HG03571 (cell line): ENCODE measurements at regions not wholly inside any gene's neighbourhood (a gene's known extent, or its start where the extent isn't known, plus 50 kb on each side); places are given as distances from the start of the nearest gene placed in this dataset.

Source experiments
- ATAC-seq: cut with Tn5 transposase; IDR thresholded peaks from one replicate; pipeline ENCODE4 v1.9.1; 2021; ENCODE audit not compliant: unreplicated experiment

DNA sequence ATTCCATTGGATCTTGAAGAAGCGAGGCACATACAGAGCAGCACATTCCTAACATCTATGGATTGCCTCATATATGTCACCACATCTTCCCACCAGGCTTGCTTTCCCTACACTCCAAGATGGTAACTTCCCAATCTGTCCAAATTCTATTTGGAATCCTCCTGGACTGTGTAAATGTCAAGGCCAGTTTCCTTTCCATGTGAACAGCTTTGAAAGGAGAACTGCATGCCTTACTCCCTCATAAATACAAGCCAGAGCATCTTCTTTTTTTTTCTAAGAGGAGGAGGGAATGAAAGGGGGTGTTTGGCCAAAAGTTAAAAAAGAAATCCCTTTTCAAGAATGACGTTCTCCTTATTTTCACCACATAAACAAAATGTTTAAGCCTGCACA, 103.8 kb upstream of the OSR1 start:
- no peak for ATAC-seq

DNA sequence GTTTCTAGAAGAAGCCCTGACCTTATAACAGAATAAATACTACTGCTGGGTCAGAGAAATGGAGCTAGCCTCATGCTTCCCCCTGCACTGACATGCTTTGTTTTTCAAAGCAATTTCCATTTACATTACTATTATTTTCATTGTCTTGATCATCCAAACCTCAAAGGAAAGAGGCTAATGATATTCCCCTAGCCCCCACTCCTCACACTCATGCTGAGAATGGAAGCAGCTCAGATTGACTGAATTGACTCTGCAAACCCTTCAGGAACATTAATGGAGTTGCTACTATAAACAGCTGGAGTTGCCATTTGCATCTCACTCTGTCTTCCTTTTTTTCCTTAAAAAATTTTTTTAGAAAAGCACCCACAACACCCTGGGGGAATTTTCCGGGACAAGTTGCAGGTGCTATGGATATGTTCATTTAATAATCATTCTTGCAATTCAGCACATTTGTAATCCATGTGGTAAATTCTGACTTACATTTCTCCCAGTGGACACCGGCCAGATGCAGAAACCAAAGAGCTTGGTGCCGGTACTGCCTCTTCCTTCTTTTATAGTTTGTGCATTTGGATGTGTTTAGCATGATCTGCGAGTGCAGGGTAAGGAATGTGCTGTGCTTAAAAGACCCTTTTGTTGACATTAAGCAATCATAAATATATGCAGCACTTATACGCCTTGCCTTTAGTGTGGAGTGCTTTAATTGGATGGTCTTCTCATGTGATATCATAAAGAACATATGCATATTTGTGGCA, 103.3 kb upstream of the OSR1 start:
- no peak for ATAC-seq

DNA sequence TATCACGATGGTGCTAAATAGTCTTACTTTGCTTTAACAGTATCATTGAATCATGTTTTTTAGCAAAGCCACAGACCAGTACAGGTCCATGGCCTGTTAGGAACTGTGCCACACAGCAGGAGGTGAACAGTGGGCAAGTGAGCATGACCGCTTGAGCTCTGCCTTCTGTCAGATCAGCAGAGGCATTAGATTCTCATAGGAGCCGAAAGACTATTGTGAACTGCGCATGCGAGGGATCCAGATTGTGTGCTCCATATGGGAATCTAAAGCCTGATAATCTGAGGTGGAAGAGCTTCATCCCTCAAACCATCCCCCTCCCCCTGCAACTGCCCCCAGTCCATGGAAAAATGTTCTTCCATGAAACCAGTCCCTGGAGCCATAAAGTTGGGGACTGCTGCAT, 102.3 kb upstream of the OSR1 start:
- ATAC-seq = no peak

DNA sequence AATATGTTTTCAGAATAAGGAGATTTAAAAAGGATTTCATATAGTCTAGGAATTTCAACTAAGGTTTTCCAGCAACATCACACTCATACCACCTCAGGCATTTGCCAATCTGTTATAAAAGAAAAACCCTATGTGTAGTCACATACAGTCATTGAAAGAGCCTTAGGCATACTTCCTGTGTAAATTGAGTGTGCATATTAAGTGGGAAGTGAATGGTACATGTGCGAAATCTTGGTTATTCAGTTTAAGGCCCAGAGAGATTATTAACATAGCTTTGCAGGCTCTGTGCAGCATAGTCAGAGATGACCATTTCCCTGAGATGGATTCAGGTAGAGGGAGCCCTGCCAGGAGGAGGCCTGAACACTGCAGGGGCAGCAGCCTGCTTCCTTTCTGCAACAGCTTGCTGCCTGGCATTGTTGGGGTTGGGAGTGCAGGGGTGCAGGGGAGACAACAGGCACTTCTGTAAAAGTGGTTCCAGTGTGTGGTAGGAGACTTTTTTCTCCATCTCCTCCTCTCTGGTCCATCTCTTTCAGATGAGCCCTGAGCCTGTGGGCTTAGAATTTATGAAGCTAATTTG, 100.1 kb upstream of the OSR1 start:
- no peak for ATAC-seq

DNA sequence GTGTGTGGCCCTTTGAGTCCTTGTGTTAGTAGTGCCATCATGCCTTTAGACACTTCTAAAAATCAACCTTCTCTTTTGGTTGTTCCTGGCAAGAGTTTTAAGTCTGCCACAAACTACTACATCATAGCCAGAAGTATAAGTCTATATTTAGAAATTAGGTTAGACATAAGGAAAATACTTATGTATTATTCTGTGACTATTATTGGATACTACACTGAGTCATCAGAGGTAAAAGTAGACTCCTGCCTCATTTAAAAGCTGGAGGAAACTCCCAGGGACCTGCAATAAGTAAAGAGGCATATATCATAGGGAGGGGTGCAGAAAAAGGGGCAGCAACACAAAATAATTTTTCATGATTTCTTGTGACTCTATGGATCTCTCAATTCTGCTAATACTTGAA, 99.4 kb upstream of the OSR1 start:
- no peak for ATAC-seq

DNA sequence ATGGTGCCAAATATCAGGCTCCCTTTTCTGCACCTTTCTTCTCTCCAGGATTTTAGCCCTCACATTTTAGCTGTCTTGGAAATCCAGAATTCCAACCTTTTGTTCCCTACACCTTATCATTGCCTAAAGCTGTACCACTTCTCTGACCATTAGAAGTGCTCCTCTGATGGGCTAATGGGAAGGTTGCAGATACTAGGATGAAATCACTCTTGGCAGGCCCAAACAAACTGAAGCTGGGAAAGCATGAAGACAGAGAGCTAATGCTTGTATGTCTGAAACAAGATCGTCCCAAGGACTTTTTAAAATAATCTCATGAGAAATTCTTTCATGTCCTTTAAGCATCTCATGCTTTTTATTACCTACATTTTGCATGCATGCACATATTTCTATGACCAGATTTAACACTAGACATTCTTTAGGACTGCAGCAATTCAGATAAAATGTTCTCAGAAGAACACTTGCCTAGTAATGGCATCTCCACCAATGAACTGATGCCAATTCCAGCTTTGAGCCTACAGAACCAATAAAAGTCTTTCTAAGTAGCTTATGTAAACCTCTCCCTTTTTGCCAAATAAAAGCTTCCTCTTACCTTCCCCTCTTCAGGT, 98.4 kb upstream of the OSR1 start:
- no peak for ATAC-seq

DNA sequence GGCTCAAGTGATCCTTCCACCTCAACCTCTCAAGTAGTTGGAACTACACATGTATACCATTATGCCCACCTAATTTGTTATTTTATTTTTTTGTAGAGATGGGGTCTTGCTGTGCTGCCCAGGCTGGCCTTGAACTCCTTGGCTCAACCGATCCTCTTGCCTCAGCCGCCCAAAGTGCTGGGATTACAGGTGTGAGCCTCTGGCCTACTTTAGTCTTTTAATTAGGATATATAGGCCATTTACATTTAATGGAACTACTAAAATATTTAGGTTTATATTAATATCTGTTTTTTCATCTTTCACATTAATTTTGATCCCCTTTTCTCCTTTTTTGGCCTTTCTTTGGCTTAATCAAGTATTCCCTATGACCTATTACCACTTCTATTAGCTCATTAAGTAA, 95.7 kb upstream of the OSR1 start:
- no peak for ATAC-seq

DNA sequence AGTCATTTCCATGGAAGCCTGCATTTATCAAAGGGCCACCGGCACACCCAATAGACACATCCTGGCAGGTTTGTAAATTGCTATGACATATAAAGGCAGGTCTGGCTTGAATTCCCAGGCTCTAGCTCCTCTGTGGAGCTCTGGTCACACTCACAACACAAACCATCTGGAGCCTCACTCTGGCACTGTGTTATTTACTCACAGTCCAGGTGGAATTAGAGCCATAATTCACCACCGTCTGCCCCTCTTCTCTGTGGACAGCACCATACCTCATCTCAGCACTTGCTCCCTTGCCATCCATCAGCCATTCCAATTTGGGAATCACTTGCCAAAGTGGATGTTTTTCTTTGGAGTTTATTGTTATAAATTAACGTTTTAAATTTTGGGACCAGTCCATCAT, 84.3 kb upstream of the OSR1 start:
- no peak for ATAC-seq

DNA sequence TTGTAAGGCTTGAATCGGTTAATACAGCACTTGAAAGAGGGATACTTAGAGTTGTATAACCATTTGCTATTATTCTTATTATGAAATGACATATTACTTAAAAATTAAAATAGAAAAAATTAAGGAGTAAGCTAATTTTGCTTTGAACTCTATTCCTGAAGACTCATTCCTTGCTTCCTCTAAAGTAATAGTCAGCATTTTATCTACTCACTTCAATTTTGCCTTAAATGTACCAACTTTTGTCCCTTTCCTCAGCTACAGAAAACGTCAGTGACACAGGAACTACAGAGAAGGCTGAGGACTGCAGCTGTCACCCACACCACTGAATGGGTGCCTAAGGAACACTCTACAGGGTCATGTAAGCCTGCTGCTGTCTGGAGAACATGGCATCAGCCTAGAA, 80.7 kb upstream of the OSR1 start:
- no peak for ATAC-seq

DNA sequence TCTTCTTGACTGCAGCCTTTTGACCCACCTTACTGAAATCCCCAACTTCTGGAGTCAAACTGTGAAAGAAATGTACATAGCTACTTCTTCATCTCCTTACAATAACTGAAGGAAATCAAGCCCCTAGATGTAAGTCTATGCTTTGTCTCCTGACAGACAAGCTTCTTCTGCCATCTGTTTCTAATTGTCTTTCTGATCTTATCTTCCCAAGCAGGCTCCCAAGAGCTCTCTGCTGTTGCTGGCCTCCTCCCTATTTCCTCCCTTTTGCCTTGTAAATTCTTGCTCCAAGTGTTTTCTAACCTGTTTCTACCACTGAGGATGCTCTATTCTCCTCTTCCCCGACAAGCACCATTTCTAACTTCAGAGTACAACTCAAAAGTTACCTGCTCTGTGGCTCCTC, 77.4 kb upstream of the OSR1 start:
- no peak for ATAC-seq

DNA sequence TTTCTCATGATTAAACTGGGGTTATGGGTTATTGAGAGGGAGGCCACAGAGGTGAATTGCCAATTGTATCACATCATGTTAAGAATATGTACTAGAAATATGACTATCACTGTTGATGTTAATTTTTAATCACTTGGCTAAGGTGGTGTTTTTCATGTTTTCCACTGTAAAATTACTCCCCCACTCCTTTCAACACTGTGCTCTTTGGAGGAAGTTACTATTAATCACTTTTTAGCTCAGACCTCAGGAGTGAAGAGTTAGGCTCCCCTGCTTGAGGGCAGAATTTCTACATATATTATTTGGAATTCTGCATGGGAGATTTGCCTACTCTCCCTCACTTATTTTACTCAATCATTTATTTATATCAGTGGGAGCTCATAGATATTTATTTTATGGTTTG, 76.0 kb upstream of the OSR1 start:
- no peak for ATAC-seq

DNA sequence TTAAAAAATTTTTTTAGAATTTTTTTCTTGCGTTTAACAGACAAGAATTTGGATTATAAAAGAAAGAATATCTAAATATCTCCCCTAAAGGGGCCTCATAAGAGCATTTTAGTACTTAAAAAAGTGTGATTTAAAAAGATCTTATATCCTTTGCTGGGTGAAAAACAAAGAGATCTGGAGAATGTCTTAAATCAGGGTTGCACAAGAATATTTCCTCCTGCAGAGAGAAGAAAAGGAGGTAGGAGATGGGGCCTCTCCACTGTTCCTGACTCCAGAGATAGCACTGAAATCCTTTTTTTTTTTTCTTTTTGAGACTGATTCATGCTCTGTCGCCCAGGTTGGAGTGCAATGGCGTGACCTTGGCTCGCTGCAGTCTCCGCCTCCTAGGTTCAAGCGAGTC, 68.5 kb upstream of the OSR1 start:
- no peak for ATAC-seq

DNA sequence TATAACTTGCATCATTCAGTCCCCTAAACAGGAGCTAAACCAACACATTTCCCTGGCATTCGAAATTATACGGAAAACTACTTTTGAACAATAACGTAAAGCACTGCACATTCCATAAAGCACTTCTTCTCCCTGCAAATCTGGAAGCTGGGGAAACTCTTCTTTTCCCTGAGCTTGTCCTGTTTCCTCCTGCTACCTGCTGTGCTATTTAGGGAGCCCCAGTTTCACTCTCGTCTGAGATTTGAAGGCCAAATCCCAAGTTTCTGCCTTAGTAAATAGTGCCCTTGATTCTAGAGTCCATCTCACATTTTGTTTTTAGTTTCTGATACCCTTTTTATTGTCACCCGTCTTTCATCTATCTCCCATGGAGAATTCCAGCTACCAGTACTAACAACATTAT, 67.7 kb upstream of the OSR1 start:
- no peak for ATAC-seq

DNA sequence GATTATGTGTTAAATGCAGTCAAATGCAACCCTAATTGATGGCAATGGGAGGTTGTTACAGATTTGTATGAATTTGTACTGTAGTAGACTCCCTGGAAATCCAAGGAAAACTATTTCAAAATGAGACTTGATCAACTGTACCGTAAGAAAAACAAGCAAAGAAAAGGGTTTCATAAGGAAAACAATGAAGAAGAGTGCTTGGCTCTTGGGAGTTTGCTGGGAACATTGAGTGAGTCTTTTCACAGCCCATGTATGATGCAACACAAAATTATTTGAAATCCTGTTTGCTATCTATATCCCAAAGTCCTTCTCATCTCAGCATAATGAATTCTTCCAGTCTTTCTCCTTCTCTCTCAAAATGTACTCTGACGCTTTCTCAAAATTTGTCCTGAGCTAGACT, 67.0 kb upstream of the OSR1 start:
- no peak for ATAC-seq

DNA sequence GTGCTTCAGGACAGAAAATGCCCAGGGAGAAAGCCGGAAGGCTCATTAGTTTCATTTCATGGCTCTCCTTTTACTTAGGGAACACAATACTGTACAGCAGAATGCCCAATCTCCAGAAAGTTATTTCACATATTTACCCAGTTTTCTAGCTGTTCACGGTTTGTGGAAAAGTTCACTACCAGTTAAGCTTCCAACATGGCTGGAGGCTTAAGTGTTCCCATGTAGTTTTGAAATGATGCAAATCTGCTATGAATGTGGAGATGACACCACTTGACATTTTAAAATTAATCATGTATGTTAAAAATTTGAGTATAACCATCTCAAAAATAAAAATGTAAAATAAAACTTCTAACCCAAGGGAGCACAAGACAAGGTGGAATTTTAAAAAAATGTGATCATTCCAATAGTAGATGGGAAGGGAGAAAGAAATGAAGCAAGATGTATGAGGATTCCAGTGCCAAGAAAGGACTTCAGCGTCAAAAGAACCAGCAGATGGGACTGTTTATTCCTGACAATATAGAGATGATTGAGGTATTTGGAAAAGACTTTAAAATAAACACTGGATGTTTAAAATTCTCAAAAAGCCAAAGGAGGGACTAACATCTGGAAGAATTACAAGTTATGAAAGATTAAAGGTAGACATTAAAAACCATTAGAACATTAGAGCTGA, 60.9 kb upstream of the OSR1 start:
- no peak for ATAC-seq

DNA sequence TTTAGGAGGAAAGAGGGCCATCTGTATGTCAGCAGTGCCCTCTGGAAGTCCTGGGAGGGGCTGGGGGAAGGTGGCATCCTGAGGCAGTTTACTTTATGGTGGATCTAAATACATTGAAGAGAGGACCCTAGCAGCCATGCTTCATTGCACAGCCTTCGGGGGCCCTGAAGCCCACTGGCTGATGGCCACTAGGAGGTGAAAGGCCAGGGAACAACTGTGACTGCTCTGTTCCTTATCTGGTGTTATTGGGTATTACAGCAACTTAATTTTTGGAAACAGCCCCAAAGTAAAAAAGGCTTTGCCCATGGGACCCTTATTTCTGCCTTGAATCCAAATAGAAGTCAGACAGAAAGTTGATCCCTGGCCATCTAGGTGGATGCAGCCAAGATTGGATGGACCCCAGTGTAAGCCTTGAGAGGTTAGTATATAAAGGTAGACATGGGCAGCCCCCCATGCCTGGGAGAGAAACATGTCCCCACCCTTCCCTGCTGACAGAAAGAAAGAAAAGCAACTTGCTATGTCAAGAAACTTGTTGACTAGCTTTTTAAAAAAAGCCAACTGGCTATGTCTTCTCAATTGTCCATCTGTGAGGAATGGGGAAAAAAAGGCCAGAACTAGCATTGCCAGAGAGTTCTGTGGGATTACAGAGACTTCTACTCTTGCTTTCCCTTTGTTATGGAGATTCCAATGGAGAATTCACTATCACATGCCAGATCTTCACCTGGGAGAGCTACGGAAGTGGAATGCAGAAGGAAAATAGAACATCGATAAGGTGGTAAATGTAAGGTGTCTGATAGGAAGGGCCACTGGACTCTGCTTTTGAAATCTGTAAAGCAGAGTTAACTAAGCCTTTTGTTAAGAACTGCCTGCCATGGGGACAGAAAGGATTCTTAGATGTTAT, 58.6 kb upstream of the OSR1 start:
- no peak for ATAC-seq

DNA sequence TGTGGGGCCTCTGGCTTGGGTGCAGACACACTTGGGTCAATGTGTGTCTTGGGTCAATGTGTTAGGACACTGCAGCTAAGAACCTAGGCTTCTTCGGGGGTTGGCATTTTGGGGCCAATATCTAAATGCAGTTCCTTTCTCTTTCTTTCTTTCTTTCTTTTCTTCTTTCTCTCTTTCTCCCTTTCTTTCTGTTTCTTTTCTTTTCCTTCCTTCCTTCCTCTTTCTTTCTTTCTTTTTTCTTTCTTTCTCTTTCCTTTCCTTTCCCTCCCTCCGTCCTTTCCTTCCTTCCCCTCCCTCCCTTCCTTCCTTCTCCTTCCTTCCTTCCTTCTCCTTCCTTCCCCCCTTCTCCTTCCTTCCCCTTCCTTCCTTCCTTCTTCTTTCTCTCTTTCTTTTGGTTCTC, 57.7 kb upstream of the OSR1 start:
- no peak for ATAC-seq

DNA sequence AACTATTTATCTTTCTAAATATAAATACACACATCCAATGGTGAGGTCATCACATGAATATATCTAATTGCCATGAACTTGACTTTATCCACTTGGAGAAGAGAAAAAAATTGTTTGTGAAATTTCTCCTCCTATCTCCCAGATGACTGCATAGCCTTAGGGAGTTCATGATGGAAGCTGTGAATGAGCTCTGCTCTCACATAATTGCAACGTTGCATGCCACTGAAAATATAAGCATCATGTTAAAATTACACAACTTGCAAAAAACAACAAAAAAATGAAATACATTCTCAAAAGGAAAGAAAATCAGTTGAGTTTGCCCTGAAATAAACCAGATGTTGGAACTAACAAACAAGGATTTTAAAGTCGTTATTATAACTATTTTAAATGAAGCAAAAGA, 50.6 kb upstream of the OSR1 start:
- no peak for ATAC-seq

DNA sequence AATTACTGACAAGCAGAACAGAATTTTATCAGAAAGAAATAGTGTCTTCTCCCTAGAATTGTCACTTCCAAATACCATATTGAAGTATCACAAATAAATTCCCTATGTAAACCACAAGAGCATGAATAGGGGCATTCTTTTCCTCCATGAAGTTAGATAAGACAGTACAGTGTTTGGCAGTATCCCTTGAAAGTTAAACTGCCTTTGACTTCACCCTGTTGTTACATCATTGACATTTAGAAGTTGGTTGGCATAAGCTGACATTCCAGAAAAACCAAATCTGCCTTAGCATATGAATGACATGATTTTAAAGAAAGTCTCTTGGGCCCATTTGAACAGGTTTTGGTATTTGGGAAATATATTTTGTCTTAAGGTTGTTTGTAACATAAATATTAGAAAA, 50.2 kb upstream of the OSR1 start:
- no peak for ATAC-seq
